ENCODE measurements at regions not wholly inside any gene's neighbourhood (a gene's known extent, or its start where the extent isn't known, plus 50 kb on each side); places are given as distances from the start of the nearest gene placed in this dataset.

DNA sequence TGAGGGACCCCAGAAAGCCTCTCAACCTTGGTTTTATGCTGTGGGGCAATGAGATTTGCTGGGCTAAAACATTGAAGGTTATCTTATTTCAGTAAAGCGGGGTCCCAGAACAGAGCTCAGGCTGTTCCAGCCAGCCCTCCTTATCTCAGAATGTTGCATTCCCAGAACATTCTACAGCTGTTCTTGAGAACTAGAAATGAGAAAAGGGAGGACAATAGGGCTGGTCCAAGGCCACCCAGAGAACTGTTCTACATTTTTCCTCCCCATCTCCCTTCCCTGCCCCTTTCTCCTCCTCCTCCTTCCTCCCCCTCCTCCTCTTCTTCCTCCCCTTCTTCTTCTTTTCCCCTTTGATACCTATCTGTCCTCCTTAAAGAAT lies 70.4 kb upstream of the SLC7A11 start:
- WGBS, 5 donors, result 89 to 100% (median 93%) methylated on average over 1 of the region's 1 CpG

DNA sequence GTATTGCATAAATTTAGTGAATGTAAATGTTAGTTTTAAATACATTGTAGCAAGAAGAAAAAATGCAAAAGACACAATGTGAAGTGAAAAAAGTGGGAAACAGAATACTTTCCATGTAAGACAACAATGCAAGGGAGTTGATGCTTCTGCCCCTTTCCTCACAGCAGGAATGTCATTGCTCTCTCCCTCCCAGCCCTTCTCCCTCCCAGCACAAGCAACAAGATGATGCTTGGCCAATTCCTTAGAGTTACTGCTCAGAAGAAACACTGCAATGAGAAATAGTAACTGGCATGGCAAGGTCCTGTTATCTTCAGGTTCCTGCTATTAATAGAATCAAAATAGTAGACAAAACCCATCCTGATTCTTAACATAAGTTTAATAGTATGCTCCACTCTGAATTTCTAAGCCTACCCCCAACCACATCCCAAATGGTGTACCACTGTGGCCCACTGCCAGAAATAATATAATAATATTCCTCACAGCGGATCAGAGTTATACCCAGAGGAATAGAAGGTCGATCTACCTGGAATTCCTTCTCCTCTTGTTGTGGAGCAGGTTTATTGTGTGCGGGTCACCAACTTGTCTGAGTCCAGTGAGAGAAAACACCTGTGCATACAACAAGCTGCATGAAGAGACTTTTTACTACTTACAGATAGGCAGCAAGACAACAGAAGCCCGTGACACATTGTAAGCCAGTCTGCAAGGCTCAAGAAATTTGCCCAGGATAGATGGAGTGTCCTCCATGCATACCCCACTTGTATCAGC lies 69.8 kb upstream of the SLC7A11 start:
- intact Hi-C loops (cut with DNase I; ENCODE audit: low total_unique reads), result no loop called here
- WGBS, 5 donors, result 73 to 95% (median 87%) methylated on average over 3 to 4 of the region's 4 CpGs
- Histone ChIP-seq H3K27ac (no peak overlapping the region), H3K4me3 (no peak overlapping the region), H3K36me3 (no peaks in the 10 kb centered on the region), H3K9me3 (peaks cover 0 to 10% (median 0%) of the 10 kb centered on the region in 8 donors), H3K4me1 (no peaks in the 10 kb centered on the region), H3K27me3 (replicated peaks in 1 of 7) (no peaks in the 10 kb centered on the region)
- TF ChIP-seq, protein P1, sequence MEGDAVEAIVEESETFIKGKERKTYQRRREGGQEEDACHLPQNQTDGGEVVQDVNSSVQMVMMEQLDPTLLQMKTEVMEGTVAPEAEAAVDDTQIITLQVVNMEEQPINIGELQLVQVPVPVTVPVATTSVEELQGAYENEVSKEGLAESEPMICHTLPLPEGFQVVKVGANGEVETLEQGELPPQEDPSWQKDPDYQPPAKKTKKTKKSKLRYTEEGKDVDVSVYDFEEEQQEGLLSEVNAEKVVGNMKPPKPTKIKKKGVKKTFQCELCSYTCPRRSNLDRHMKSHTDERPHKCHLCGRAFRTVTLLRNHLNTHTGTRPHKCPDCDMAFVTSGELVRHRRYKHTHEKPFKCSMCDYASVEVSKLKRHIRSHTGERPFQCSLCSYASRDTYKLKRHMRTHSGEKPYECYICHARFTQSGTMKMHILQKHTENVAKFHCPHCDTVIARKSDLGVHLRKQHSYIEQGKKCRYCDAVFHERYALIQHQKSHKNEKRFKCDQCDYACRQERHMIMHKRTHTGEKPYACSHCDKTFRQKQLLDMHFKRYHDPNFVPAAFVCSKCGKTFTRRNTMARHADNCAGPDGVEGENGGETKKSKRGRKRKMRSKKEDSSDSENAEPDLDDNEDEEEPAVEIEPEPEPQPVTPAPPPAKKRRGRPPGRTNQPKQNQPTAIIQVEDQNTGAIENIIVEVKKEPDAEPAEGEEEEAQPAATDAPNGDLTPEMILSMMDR (IDR thresholded peaks at IDR 0.05 in 8 of 11, conservative IDR thresholded peaks at IDR 0.05 in 3 of 11), result no peak
- no peak for TF ChIP-seq POLR2A (IDR thresholded peaks at IDR 0.05)
- DNase-seq, result no peak

More for the DNA sequence above, 70.4 kb upstream of the SLC7A11 start:
- peaks cover 0 to 10% (median 0%) of the 10 kb centered on the region in 8 donors for H3K9me3 ChIP-seq
- H3K4me1 ChIP-seq, result no peaks in the 10 kb centered on the region
- no peaks in the 10 kb centered on the region for H3K36me3 ChIP-seq
- DNase-seq, result no peak
- no peaks in the 10 kb centered on the region for H3K27me3 ChIP-seq (replicated peaks in 1 of 7)
- no peak overlapping the region for H3K27ac ChIP-seq
- no peak overlapping the region for H3K4me3 ChIP-seq
- TF ChIP-seq, protein P1 (IDR thresholded peaks at IDR 0.05 in 8 of 11, conservative IDR thresholded peaks at IDR 0.05 in 3 of 11), result no peak
- no peak for TF ChIP-seq POLR2A (IDR thresholded peaks at IDR 0.05)
- no peak for TF ChIP-seq POLR2AphosphoS5 (IDR thresholded peaks at IDR 0.05)
- intact Hi-C loops (cut with DNase I; ENCODE audit: low total_unique reads), result no loop called here

DNA sequence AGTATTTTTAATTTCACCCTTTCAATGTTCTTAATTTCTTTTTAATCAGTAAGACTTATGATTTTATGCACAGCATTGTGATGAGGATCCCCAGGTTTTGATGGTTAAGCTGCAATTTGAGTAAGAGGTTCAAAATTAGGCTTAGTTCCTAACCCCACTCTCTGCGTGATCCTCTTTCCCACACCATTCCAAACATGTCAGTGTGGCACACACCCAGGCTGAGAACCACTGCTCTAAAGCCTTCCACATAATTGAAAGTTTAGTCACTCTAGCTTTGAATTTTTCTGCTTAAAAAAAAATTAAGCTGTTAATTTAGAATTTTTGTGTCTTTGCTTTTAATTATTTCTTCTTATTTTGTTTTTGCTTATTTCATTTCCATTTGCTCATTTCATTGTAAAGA lies 68.8 kb upstream of the SLC7A11 start:
- TF ChIP-seq, protein P1 (IDR thresholded peaks at IDR 0.05 in 8 of 11, conservative IDR thresholded peaks at IDR 0.05 in 3 of 11), result no peak
- TF ChIP-seq POLR2A (IDR thresholded peaks at IDR 0.05), result no peak
- no peak for TF ChIP-seq POLR2AphosphoS5 (IDR thresholded peaks at IDR 0.05)
- intact Hi-C loops (cut with DNase I; ENCODE audit: low total_unique reads), result no loop called here
- Histone ChIP-seq H3K9me3 (peaks cover 0 to 10% (median 0%) of the 10 kb centered on the region in 8 donors), H3K36me3 (no peaks in the 10 kb centered on the region), H3K4me1 (no peaks in the 10 kb centered on the region), H3K27ac (no peak overlapping the region), H3K27me3 (replicated peaks in 1 of 7) (no peaks in the 10 kb centered on the region), H3K4me3 (no peak overlapping the region)
- WGBS, 5 donors, result 76 to 93% (median 86%) methylated on average over 1 of the region's 1 CpG
- no peak for DNase-seq

DNA sequence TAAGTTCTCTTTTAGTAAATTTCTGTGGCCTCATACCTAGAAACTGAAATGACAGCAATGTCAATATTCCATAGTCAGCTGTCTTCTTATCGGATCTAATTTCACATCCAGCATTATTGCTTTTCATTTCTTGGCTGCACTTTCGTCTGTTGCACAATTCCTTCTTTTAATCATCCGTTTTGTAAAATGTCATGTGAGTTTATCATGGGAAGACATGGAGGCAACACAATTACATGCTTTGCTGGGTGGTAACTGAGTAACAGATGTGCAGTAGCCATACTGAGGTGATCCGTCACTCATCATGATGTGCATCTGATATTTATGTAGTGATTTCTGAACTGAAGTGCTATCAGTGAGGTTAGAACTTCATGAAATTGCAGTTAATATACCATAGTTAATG lies 68.3 kb upstream of the SLC7A11 start:
- intact Hi-C loops (cut with DNase I; ENCODE audit: low total_unique reads), result no loop called here
- Histone ChIP-seq H3K9me3 (peaks cover 0 to 10% (median 0%) of the 10 kb centered on the region in 8 donors), H3K4me1 (no peaks in the 10 kb centered on the region), H3K4me3 (no peak overlapping the region), H3K36me3 (no peaks in the 10 kb centered on the region), H3K27me3 (replicated peaks in 1 of 7) (no peaks in the 10 kb centered on the region), H3K27ac (no peak overlapping the region)
- TF ChIP-seq POLR2A (IDR thresholded peaks at IDR 0.05) (no peak), POLR2AphosphoS5 (IDR thresholded peaks at IDR 0.05) (no peak)
- TF ChIP-seq, protein P1 (IDR thresholded peaks at IDR 0.05 in 8 of 11, conservative IDR thresholded peaks at IDR 0.05 in 3 of 11), result no peak
- 73 to 91% (median 78%) methylated on average over 4 of the region's 4 CpGs for WGBS, 5 donors
- DNase-seq, result no peak
